CD1c-positive myeloid dendritic cell (primary cell): ENCODE measurements at regions not wholly inside any gene's neighbourhood (a gene's known extent, or its start where the extent isn't known, plus 50 kb on each side); places are given as distances from the start of the nearest gene placed in this dataset.
A peak's percentile ranks its signal among the peaks of the same experiment; 100 is the strongest.
"Not testable (repeated sequence)": the region's sequence is repeated elsewhere in the genome, so short reads cannot be mapped to it uniquely, and the experiment has no call there.

Experiments used
- DNase-seq: peaks from one replicate; pipeline ENCODE4 v3.0.0-alpha.2; 2016; ENCODE audit errors: extremely low spot score

DNA sequence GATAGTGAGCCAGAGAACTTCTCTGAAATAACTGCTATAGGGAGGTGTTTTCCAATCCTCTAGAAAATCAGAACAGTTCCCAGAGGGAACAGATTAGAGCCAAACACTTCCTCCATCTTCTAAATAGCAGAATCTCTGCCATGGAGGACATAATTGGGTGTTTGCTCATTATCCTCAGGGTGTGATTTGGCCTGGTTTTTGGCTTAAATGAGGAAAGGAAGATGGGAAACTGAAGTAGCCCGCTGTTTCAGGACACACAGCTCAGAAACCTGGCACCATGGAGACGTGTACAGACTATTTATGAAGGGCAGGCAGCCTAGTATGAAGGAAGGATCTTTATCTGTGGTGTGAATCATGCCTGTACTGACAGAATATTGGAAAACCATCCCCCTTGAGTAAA is 231.7 kb upstream of the PRKD1 start:
- DNase-seq: no peak

DNA sequence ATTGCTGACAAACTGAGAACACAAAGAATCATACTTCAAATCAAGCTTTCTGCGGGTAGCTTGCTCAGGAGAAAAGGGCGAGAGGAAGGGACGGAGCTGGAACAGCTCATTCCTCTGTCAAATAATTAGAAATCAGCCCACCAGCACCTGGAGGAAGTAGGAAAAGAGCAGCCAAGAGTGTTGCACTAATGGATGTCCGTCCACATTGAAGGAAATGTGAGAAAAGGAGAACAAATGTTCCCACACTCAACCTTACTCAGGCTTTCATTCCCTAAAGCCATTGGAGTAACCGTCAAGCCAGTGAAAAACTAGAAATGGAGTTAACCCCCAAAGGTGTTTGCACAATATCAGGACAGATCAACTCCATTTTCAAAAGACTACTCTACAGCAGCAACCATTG is 233.0 kb upstream of the PRKD1 start:
- no peak for DNase-seq

DNA sequence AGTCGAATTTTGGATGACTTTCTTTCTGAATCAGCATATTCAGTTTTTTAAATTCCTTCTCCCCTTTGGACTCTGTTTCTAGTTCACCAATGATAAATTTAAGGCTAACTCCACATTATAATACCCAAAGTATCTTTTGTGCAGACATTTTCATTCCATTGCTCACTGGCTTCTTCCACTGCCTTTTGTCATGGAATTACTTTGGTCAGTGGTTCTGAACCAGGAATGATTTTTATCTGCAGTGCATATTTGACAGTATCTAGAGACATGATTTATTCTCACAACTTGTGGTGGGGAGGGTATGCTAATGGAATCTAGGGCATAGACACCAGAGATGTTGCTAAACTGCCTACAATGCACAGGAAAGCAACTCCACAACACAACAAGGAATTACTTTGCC is 234.4 kb upstream of the PRKD1 start:
- no peak for DNase-seq

- no peak for DNase-seq
Observed at GRCh38 chr14:30165255-30165654, 237.6 kb upstream of the PRKD1 start.

- DNase-seq: no peak
Observed at GRCh38 chr14:30177781-30178180, 250.1 kb upstream of the PRKD1 start.

GRCh38 chr14:30179381-30180130 is 251.9 kb upstream of the PRKD1 start:
- no peak for DNase-seq

DNA sequence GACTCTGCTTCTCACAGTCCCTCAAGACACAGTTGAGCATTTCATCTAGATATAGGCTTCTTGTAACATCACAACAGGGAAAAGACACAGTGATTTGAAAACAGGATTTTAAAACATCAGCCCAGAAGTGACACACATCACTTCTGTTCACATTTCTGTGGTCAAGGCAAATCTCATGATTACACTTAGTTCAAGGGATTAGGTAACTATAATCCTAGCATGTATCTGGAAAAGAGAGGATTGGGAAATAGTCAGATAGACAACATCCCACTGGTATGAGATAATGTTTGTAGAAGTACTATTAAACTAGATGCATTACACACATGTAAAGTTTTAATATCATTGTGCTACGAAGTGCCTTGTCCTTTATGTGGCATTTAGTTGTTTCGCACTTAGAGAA is 252.6 kb upstream of the PRKD1 start:
- DNase-seq: no peak

DNA sequence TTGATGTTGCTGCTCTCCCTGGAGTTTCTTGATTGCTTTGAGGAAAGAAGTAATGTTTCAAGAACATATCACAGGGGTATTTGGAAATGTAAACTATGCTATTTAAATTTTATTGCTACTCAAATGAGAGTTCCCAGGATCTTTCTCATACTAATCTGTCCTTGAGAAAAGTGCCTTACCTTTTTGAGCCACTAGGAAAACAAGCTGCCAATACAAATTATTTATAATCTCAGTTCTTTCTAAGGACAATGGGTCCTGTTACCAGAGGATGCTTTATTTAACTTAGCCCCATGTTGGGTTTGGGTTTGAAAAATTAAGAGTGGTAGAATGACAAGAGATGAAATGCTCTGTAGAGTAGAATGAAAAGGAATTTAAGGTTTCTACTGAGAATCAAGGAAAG is 258.2 kb upstream of the PRKD1 start:
- no peak for DNase-seq

DNA sequence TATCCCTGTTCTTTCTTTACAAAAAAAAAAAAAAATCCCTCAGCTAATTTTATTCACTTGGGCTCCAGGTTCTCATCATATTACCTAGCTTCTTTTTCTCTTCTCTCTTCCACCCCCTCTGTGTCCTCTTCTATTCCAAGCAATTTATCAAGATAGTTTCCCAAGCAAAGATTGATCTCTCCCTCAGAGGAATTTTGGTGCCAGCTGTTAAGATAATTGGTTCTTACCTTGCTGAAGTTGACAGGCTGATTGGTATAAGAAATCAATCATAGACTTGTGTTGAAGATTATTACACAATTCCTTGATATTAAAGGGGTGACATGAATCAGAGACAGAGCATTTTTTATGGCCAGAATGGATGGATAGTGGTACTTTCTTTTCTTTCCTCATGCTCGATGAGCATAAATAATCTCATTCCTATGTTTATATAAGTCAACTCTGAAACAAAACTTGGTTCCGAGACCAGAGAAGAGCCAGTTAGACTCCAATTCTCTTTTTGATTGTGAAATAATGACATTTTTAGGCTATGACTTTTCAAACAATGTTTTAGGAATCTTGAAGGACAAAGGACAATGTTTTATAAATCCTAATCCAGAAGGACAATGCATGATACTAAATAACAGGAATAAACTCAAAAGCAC is 264.1 kb upstream of the PRKD1 start:
- DNase-seq: no peak

- DNase-seq: no peak
Observed at GRCh38 chr14:30193101-30193500, 265.5 kb upstream of the PRKD1 start.

- no peak for DNase-seq
Observed at GRCh38 chr14:30193845-30194501, 266.3 kb upstream of the PRKD1 start.

DNA sequence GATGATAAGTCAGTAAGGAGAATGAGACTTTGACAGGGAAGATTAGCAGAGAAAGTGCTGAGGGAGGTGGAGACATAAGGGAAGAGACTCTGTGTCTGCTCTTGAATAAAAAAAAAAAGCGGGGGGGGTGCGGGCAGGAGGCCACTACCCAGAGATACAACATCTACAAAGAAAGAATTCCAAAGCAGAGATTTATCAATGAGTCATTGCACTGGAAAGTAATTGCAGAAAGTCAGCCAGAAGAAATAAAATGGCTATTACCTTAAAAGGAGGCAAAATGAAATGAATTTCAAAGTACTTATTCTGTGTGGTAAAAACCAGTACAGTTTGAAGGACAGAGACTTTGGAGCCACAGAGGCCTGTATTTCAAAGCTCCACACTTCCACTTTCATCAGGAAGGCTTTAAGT is 267.1 kb upstream of the PRKD1 start:
- DNase-seq: no peak

GRCh38 chr14:30195941-30196340 is 268.3 kb upstream of the PRKD1 start:
- DNase-seq: no peak

GRCh38 chr14:30196861-30197260 is 269.2 kb upstream of the PRKD1 start:
- DNase-seq: no peak

DNA sequence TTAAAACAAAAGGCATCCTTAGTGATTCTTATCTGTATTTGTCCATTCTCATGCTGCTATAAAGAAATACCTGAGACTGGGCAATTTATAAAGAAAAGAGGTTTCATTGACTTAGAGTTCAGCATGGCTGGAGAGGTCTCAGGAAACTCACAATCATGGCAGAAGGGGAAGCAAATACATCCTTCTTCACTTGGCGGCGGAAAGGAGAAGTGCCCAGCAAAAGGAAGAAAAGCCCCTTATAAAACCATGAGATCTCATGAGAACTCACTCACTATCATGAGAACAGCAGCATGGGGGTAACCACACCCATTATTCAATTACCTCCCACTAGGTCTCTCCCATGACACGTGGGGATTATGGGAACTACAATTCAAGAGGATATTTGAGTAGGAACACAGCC is 271.1 kb upstream of the PRKD1 start:
- not testable (repeated sequence) for DNase-seq

GRCh38 chr14:30204431-30204980 is 276.9 kb upstream of the PRKD1 start:
- DNase-seq: no peak

DNA sequence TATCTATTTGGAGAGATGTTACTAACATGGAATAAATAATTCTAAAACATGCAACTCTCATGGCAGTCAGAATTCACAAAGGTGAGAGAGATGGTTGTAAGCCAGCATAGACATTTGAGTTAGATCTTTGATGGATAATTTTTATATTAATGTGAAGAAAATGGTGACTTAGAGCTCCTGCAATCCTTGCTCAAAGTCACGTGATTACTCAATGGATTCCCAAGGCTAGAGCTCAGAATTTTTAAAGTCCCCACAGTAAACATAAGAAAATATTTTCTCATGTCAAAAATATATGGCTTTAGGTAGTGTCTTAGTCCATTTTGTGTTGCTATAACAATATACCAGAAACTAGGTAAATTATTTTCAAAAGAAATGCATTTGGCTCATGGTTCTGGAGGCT is 281.5 kb upstream of the PRKD1 start:
- DNase-seq: no peak

- no peak for DNase-seq
Observed at GRCh38 chr14:30210630-30211029, 283.0 kb upstream of the PRKD1 start.

DNA sequence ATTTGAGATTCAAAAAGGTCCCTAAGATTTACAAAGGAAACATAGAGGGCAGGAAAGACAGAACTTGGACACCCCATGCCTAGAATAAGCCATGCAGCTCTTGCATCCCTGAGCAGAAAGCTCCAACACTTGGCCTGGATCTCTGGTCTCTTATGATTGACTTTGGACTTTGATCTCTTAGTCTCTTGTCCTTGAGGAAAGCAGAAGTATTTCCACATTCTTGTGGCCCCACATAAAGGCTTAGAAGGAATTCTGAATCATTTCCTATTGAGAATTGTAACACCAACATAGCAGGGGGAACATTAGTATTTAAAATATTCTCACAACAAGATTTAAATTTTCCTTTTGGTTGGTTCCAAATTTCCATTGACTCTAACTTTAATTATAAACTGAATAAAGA is 283.7 kb upstream of the PRKD1 start:
- no peak for DNase-seq

- no peak for DNase-seq
Observed at GRCh38 chr14:30214014-30214413, 286.4 kb upstream of the PRKD1 start.

DNA sequence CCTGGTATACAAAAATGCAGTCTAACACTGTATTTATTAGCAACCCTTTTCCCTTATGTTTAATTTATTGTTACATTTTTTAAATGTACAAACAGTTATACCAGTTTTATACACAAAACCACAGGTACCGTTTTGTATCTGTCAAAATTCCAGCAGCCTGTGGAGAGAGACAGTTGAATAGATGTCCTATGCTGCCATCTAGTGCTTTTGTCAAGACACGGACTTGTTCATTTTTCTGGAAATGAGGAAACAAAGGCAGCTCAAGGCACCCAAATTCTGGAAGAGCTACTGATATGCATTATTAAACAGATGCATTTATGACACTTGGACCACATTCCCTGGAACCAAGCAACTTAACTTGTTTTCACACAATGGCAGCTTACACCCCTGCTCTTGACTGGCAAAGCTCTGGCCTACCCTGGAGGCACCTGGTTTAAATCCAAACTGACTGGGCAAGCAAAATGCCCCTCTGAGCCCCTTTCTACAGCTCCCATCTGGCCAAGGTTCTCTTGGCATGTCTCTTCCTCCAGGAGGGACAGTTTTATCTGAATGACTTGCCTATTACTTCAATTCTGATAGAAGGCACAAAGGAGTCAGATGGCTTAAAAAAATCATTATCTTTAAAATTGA is 286.9 kb upstream of the PRKD1 start:
- DNase-seq: peak; percentile 2

DNA sequence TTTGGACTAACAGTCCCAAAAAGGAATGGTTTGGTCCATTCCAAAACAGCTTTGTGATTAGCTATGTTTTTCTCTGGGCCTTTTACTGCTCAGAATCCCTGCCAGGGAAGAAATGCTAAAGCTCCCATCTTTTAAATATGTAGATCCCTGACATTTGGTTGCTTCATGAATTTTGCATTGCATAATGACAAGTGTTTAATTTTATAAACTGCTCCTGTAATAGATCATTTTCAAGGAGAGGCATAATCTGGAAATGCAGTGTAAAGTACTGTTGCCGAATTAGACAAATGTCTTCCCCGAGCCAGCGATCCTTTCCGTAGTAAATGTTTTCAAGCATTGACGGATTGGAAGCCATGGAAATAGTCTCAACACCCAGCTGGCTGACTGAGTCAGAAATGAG is 291.3 kb upstream of the PRKD1 start:
- no peak for DNase-seq
